H1 (cell line): ENCODE measurements at regions not wholly inside any gene's neighbourhood (a gene's known extent, or its start where the extent isn't known, plus 50 kb on each side); places are given as distances from the start of the nearest gene placed in this dataset.

ENCODE experiments used
- CBX5 ChIP-seq: fragments of 300-800, 300-1000 bp; sonication (generic); IDR thresholded peaks from 2 replicates; pipeline ENCODE4 v1.7.1; 2016; ENCODE audit warnings: antibody characterized with exemption, low read length, low read depth
- CBX8 ChIP-seq: fragments of 300-800, 300-1000 bp; sonication (generic); IDR thresholded peaks from 2 replicates; pipeline ENCODE4 v1.7.1; 2016; ENCODE audit warnings: low read depth, low read length, borderline replicate concordance
- JUND ChIP-seq: IDR thresholded peaks from 2 replicates; pipeline ENCODE4 v1.6.1; 2011; ENCODE audit warnings: mild to moderate bottlenecking, improper control_type of control experiment, low read length
- POLR2AphosphoS5 ChIP-seq: IDR thresholded peaks from 2 replicates; pipeline ENCODE4 v1.6.1; 2011; ENCODE audit warnings: low read depth, low read length
- SIN3A ChIP-seq, 2 experiments: IDR thresholded peaks in 1 of 2; conservative IDR thresholded peaks in 1 of 2; 2 replicates each; pipeline ENCODE4 v1.6.1; 2011 to 2012; ENCODE audit warnings: low read length in 2 of 2, improper control_type of control experiment in 1 of 2, low read depth in 1 of 2, mild to moderate bottlenecking in 1 of 2
- USF2 ChIP-seq: IDR thresholded peaks from 2 replicates; pipeline ENCODE4 v1.6.1; 2011; ENCODE audit warnings: low read length, improper control_type of control experiment
- TF ChIP-seq, protein P1 (sequence below): fragments of 300-600 bp; sonication (generic); IDR thresholded peaks from 2 replicates; pipeline ENCODE4 v1.7.1; 2012; ENCODE audit warnings: low read length, moderate library complexity, mild to moderate bottlenecking, inconsistent platforms; ENCODE audit not compliant: insufficient replicate concordance
- TF ChIP-seq, protein P2 (sequence below), 3 experiments: IDR thresholded peaks; 1 replicate in 2 of 3; 2 replicates in 1 of 3; pipeline versions ENCODE4 v1.5.1 to v1.6.1; 2011; ENCODE audit warnings: low read length in 3 of 3, mild to moderate bottlenecking in 3 of 3, inconsistent platforms in 2 of 3, low read depth in 1 of 3, moderate library complexity in 1 of 3; ENCODE audit not compliant: insufficient read depth in 1 of 3; ENCODE audit errors: control extremely low read depth in 1 of 3

DNA sequence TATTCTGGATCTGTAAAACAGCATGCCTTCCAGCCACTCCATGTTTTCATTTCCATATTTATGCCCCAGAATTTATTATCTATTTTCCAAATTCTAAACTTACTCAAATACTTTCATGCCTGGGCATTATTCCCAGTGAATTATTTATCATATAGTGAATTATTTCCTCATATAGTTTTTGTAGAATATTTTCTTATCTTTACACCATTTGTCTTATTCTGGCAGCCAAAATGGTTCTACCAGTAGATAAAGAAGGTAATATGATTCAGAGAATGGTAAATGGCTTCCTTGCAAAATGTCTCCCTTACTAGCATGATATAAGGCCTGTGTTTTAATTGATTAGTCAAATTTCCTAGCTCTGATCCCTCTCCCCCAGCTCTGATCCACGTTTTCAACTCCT, 305.8 kb downstream of the SPRY2 start (continued):
- TF ChIP-seq, protein P1, sequence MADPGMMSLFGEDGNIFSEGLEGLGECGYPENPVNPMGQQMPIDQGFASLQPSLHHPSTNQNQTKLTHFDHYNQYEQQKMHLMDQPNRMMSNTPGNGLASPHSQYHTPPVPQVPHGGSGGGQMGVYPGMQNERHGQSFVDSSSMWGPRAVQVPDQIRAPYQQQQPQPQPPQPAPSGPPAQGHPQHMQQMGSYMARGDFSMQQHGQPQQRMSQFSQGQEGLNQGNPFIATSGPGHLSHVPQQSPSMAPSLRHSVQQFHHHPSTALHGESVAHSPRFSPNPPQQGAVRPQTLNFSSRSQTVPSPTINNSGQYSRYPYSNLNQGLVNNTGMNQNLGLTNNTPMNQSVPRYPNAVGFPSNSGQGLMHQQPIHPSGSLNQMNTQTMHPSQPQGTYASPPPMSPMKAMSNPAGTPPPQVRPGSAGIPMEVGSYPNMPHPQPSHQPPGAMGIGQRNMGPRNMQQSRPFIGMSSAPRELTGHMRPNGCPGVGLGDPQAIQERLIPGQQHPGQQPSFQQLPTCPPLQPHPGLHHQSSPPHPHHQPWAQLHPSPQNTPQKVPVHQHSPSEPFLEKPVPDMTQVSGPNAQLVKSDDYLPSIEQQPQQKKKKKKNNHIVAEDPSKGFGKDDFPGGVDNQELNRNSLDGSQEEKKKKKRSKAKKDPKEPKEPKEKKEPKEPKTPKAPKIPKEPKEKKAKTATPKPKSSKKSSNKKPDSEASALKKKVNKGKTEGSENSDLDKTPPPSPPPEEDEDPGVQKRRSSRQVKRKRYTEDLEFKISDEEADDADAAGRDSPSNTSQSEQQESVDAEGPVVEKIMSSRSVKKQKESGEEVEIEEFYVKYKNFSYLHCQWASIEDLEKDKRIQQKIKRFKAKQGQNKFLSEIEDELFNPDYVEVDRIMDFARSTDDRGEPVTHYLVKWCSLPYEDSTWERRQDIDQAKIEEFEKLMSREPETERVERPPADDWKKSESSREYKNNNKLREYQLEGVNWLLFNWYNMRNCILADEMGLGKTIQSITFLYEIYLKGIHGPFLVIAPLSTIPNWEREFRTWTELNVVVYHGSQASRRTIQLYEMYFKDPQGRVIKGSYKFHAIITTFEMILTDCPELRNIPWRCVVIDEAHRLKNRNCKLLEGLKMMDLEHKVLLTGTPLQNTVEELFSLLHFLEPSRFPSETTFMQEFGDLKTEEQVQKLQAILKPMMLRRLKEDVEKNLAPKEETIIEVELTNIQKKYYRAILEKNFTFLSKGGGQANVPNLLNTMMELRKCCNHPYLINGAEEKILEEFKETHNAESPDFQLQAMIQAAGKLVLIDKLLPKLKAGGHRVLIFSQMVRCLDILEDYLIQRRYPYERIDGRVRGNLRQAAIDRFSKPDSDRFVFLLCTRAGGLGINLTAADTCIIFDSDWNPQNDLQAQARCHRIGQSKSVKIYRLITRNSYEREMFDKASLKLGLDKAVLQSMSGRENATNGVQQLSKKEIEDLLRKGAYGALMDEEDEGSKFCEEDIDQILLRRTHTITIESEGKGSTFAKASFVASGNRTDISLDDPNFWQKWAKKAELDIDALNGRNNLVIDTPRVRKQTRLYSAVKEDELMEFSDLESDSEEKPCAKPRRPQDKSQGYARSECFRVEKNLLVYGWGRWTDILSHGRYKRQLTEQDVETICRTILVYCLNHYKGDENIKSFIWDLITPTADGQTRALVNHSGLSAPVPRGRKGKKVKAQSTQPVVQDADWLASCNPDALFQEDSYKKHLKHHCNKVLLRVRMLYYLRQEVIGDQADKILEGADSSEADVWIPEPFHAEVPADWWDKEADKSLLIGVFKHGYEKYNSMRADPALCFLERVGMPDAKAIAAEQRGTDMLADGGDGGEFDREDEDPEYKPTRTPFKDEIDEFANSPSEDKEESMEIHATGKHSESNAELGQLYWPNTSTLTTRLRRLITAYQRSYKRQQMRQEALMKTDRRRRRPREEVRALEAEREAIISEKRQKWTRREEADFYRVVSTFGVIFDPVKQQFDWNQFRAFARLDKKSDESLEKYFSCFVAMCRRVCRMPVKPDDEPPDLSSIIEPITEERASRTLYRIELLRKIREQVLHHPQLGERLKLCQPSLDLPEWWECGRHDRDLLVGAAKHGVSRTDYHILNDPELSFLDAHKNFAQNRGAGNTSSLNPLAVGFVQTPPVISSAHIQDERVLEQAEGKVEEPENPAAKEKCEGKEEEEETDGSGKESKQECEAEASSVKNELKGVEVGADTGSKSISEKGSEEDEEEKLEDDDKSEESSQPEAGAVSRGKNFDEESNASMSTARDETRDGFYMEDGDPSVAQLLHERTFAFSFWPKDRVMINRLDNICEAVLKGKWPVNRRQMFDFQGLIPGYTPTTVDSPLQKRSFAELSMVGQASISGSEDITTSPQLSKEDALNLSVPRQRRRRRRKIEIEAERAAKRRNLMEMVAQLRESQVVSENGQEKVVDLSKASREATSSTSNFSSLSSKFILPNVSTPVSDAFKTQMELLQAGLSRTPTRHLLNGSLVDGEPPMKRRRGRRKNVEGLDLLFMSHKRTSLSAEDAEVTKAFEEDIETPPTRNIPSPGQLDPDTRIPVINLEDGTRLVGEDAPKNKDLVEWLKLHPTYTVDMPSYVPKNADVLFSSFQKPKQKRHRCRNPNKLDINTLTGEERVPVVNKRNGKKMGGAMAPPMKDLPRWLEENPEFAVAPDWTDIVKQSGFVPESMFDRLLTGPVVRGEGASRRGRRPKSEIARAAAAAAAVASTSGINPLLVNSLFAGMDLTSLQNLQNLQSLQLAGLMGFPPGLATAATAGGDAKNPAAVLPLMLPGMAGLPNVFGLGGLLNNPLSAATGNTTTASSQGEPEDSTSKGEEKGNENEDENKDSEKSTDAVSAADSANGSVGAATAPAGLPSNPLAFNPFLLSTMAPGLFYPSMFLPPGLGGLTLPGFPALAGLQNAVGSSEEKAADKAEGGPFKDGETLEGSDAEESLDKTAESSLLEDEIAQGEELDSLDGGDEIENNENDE, result no peak
- no peak for TF ChIP-seq USF2
- no peak for TF ChIP-seq CBX8
- TF ChIP-seq POLR2AphosphoS5, result no peak
- TF ChIP-seq JUND, result no peak
- TF ChIP-seq, protein P2, sequence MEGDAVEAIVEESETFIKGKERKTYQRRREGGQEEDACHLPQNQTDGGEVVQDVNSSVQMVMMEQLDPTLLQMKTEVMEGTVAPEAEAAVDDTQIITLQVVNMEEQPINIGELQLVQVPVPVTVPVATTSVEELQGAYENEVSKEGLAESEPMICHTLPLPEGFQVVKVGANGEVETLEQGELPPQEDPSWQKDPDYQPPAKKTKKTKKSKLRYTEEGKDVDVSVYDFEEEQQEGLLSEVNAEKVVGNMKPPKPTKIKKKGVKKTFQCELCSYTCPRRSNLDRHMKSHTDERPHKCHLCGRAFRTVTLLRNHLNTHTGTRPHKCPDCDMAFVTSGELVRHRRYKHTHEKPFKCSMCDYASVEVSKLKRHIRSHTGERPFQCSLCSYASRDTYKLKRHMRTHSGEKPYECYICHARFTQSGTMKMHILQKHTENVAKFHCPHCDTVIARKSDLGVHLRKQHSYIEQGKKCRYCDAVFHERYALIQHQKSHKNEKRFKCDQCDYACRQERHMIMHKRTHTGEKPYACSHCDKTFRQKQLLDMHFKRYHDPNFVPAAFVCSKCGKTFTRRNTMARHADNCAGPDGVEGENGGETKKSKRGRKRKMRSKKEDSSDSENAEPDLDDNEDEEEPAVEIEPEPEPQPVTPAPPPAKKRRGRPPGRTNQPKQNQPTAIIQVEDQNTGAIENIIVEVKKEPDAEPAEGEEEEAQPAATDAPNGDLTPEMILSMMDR (IDR thresholded peaks at IDR 0.05; ENCODE audit: control extremely low read depth in 1 of 3, insufficient read depth in 1 of 3, low read depth in 1 of 3, low read length in 3 of 3), result no peak
- no peak for TF ChIP-seq CBX5
- no peak for TF ChIP-seq SIN3A (conservative IDR thresholded peaks at IDR 0.05 in 1 of 2, IDR thresholded peaks at IDR 0.05 in 1 of 2; ENCODE audit: low read depth in 1 of 2, low read length in 2 of 2)
